NB4 (cell line): ENCODE measurements at regions not wholly inside any gene's neighbourhood (a gene's known extent, or its start where the extent isn't known, plus 50 kb on each side); places are given as distances from the start of the nearest gene placed in this dataset.
"Not testable (repeated sequence)": the region's sequence is repeated elsewhere in the genome, so short reads cannot be mapped to it uniquely, and the experiment has no call there.

ENCODE experiments used
- DNase-seq: peaks from one replicate; pipeline ENCODE4 v3.0.0; 2010; ENCODE audit warnings: low read depth
- H3K4me3 ChIP-seq: one replicate; pipeline ENCODE4 v1.5.1; 2011; ENCODE audit warnings: mild to moderate bottlenecking, low read depth, low read length, moderate library complexity
- CTCF ChIP-seq: IDR thresholded peaks from one replicate; pipeline ENCODE4 v1.5.1; 2012; ENCODE audit warnings: low read depth, low read length
- MYC ChIP-seq: IDR thresholded peaks from 2 replicates; pipeline ENCODE4 v1.6.1; 2011; ENCODE audit warnings: low read depth, low read length
- POLR2A ChIP-seq: IDR thresholded peaks from 2 replicates; pipeline ENCODE4 v1.6.1; 2011; ENCODE audit warnings: mild to moderate bottlenecking; ENCODE audit not compliant: insufficient read length; ENCODE audit errors: extremely low read depth
- TF ChIP-seq, protein P1 (sequence below): IDR thresholded peaks from 2 replicates; pipeline ENCODE4 v1.6.1; 2011; ENCODE audit warnings: low read depth, low read length

DNA sequence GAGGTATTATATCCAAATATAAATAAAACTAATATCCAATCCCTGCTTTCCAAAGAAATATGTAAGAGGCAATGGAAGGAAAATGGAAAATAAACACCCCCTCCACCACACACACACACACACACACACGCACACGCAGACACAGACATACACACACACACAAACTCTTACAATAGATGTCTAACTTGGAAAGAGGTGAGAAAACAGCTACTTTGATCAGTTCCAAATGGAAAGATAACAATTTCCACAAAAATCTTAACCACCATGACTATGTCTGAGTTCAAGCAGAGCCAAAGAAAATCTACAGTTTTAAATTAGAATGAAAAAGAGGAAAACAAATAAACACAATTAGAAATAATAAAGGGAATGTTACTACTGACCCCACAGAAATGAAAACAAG, 285.3 kb upstream of the TGFBR2 start:
- no peak overlapping the region for H3K4me3 ChIP-seq
- no peak for DNase-seq
- TF ChIP-seq MYC, result no peak
- TF ChIP-seq POLR2A, result no peak
- TF ChIP-seq, protein P1, sequence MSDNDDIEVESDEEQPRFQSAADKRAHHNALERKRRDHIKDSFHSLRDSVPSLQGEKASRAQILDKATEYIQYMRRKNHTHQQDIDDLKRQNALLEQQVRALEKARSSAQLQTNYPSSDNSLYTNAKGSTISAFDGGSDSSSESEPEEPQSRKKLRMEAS, result no peak
- TF ChIP-seq CTCF, result no peak

- DNase-seq, H3K4me3 ChIP-seq: not testable (repeated sequence)
Observed at GRCh38 chr3:30323649-30324048, 282.8 kb upstream of the TGFBR2 start.

DNA sequence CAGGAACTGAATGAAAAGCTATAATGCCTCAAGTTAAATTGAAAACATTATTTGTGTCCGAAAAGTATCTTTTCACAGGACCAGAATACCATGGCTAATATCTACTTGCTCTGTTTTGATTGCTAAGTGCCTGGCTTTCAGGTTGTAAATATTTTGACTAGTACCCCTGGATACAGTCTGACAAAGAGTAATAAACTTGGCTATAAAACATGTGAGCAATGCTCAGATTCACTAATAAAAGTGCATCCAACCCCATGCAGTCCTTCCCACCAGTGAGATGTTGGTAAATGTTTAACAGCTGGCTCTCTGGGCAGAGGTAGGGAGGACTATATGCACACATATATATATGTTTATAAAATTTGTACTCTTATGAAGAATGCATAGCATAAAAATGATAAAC, 281.8 kb upstream of the TGFBR2 start:
- no peak for DNase-seq
- no peak overlapping the region for H3K4me3 ChIP-seq
- TF ChIP-seq, protein P1, result no peak
- TF ChIP-seq CTCF (no peak), POLR2A (no peak), MYC (no peak)

- H3K4me3 ChIP-seq, DNase-seq: not testable (repeated sequence)
Observed at GRCh38 chr3:30327976-30328375, 278.4 kb upstream of the TGFBR2 start.

DNA sequence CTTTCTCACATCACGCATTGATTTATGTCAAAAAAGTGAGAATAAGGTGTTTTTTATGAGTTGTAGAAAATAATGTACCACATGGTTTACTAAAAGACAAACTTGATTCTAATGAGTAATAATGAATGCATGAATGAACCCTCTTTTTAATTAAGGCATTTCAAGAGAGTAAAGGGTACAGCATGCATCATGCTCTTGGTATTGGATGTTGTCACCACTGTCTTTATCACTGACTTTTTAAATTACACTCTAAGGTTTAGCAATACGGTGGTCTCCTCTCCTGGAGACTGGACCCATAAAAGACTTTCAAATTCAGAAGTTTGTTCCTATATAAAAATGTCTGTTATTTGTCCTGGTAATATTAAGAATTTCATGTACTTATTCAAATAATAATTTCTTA, 277.5 kb upstream of the TGFBR2 start:
- not testable (repeated sequence) for H3K4me3 ChIP-seq, DNase-seq

GRCh38 chr3:30331519-30331918, 274.9 kb upstream of the TGFBR2 start:
- H3K4me3 ChIP-seq, result no peak overlapping the region
- TF ChIP-seq POLR2A, result no peak
- no peak for TF ChIP-seq CTCF
- TF ChIP-seq, protein P1, result no peak
- no peak for TF ChIP-seq MYC
- DNase-seq, result no peak

DNA sequence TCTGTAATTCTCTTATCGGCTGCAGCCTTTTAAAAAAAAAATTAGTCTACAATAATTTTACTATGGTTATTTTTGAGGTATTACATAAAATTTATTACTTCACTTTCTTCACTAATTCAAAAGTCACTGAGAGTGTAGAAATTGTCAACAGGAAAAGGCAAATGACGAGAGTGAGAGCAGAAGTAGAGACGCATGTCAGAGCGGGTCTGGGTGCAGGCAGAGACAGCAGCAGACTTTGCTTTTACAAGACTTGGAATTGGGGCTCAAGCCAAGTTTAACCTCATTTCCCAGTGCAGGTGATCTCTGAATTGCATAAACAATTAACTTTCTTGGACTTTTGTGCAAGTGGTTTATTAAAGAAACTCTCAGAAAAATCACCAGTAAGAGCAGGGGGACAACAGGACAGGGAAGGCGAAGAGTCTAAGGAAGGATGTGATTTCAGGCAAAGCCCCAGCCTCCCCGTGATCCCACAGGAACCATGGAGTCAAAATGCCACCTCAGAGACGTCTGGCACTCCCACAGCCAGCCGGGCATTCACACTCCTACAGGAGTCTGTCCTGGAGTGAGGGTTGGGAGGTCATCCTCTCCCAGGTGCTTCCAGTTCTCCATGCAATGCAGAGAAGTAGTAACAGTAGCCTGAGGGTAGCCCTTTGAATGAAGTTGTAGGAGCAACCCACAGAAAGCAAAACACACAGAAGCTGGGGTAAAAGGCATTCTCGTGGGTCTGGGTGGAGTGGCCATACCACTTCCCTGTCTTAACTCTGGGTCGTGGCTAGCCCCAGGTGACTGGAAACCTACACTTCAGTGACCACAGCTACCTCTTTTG, 274.0 kb upstream of the TGFBR2 start:
- no peak for DNase-seq
- H3K4me3 ChIP-seq, result no peak overlapping the region
- TF ChIP-seq MYC (no peak), POLR2A (no peak), CTCF (no peak)
- TF ChIP-seq, protein P1, result no peak
